Erythroblast (primary cell): ENCODE measurements at regions not wholly inside any gene's neighbourhood (a gene's known extent, or its start where the extent isn't known, plus 50 kb on each side); places are given as distances from the start of the nearest gene placed in this dataset.

Source experiments
- GATA1 ChIP-seq: IDR thresholded peaks from 2 replicates; pipeline ENCODE4 v1.6.1; 2011; ENCODE audit warnings: low read depth, mild to moderate bottlenecking, control low read depth, low read length, moderate library complexity
- POLR2A ChIP-seq: IDR thresholded peaks from 2 replicates; pipeline ENCODE4 v1.6.1; 2011; ENCODE audit warnings: mild to moderate bottlenecking, low read length

DNA sequence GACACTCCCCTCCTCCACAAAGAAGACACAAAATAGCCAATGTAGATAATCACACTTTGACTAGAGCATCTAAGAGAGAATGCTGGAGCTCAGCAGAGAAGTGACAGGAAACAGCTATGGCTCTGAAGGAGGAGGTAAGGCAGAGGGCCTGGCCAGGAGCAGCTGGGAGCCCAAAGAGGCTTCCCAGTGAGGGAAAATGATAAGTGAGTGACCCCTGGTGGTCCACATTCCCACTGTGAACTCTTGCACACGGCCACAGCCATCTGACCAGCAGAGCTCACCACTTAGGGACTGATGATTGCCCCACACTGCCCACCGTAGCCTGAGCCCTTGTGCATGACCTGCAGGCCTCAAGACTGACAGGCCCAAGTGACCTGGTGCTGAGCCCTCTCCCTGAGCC lies 162.7 kb upstream of the GALNTL6 start:
- TF ChIP-seq POLR2A (no peak), GATA1 (no peak)
